Thoracic aorta (tissue), 2 donors: ENCODE measurements at regions not wholly inside any gene's neighbourhood (a gene's known extent, or its start where the extent isn't known, plus 50 kb on each side); places are given as distances from the start of the nearest gene placed in this dataset.

Source experiments
- ATAC-seq: fragments of 150-250 bp; one replicate; pipeline ENCODE4 v1.8.0; 2017; ENCODE audit warnings: low read depth; ENCODE audit not compliant: insufficient number of reproducible peaks, low FRiP score
- DNase-seq: peaks from one replicate; pipeline ENCODE4 v3.0.0-alpha.2; 2020; ENCODE audit warnings: low spot score
- H3K27ac ChIP-seq, 2 donors: fragments of 200-600 bp; sonication (generic); 1 replicate in 1 of 2; 2 replicates in 1 of 2; pipeline ENCODE4 v1.5.1; 2016; ENCODE audit warnings: mild to moderate bottlenecking in 2 of 2, moderate library complexity in 2 of 2
- H3K27me3 ChIP-seq: fragments of 200-600 bp; sonication (generic); replicated peaks from 2 replicates; pipeline ENCODE4 v1.6.0; 2016; ENCODE audit warnings: mild to moderate bottlenecking; ENCODE audit not compliant: insufficient read depth
- H3K36me3 ChIP-seq: fragments of 200-600 bp; sonication (generic); one replicate; pipeline ENCODE4 v1.5.1; 2016
- H3K4me1 ChIP-seq, 2 donors: fragments of 200-600 bp; sonication (generic); 1 replicate in 1 of 2; 2 replicates in 1 of 2; pipeline versions ENCODE4 v1.5.1 to v1.6.0; 2016; ENCODE audit warnings: low read depth in 2 of 2, mild to moderate bottlenecking in 1 of 2; ENCODE audit not compliant: control insufficient read depth in 1 of 2
- H3K4me3 ChIP-seq: fragments of 200-600 bp; sonication (generic); 2 replicates; pipeline ENCODE4 v1.5.1; 2016; ENCODE audit warnings: mild to moderate bottlenecking
- H3K9me3 ChIP-seq: fragments of 200-600 bp; sonication (generic); 2 replicates; pipeline ENCODE4 v1.5.1; 2016
- TF ChIP-seq, protein P1 (sequence below): fragments of 200-600 bp; sonication (generic); IDR thresholded peaks from one replicate; pipeline ENCODE4 v1.5.1; 2019; ENCODE audit warnings: antibody characterized with exemption

DNA sequence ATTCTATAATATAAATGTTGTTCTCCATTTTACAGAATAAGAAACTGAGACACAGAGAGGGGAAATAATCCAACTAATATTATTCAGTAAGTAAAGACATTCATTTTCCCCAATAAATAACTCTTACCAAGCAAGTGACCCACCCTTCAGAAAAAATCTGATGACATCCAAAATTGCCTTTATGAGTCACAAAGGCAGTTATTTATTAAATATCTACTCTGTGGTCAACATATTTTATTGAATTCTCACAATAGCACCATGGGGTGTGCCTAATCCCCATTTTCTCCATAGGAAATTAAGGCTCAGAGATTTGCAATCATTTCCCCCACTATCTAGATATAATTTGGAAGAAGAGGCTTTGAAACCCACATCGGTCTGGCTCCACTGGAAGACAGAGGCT lies 161.5 kb upstream of the ISX start:
- H3K4me1 ChIP-seq: no peaks in the 10 kb centered on the region
- H3K9me3 ChIP-seq: no peaks in the 10 kb centered on the region
- DNase-seq (no peak), ATAC-seq (no peak)
- no peak overlapping the region for H3K27ac ChIP-seq
- H3K36me3 ChIP-seq: no peaks in the 10 kb centered on the region
- no peak overlapping the region for H3K4me3 ChIP-seq
- TF ChIP-seq, protein P1, sequence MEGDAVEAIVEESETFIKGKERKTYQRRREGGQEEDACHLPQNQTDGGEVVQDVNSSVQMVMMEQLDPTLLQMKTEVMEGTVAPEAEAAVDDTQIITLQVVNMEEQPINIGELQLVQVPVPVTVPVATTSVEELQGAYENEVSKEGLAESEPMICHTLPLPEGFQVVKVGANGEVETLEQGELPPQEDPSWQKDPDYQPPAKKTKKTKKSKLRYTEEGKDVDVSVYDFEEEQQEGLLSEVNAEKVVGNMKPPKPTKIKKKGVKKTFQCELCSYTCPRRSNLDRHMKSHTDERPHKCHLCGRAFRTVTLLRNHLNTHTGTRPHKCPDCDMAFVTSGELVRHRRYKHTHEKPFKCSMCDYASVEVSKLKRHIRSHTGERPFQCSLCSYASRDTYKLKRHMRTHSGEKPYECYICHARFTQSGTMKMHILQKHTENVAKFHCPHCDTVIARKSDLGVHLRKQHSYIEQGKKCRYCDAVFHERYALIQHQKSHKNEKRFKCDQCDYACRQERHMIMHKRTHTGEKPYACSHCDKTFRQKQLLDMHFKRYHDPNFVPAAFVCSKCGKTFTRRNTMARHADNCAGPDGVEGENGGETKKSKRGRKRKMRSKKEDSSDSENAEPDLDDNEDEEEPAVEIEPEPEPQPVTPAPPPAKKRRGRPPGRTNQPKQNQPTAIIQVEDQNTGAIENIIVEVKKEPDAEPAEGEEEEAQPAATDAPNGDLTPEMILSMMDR: no peak
- no peaks in the 10 kb centered on the region for H3K27me3 ChIP-seq

DNA sequence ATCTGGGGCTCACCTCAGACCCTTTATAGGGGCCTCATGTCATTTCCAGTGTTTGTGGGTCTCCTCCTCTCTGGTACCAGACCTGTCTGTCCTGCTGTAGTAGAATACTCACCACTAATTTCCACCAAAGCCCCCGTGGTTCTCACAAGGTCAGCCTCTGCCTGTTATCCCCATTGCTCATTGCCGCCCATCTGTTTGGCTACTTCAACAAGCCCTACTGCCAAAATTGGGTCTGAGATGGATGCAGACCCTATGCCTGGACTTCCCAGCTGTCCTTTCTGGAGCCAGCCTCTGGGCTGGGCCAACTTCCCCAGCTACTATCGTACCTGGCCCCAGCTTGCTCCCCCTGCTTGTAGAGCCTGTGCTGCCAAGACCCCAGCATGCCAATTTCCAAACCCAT lies 152.1 kb upstream of the ISX start:
- H3K4me1 ChIP-seq: no peaks in the 10 kb centered on the region
- H3K27ac ChIP-seq: no peak overlapping the region
- TF ChIP-seq, protein P1: no peak
- no peaks in the 10 kb centered on the region for H3K27me3 ChIP-seq
- H3K9me3 ChIP-seq: no peaks in the 10 kb centered on the region
- ATAC-seq: no peak
- no peak overlapping the region for H3K4me3 ChIP-seq
- DNase-seq: no peak
- H3K36me3 ChIP-seq: no peaks in the 10 kb centered on the region

DNA sequence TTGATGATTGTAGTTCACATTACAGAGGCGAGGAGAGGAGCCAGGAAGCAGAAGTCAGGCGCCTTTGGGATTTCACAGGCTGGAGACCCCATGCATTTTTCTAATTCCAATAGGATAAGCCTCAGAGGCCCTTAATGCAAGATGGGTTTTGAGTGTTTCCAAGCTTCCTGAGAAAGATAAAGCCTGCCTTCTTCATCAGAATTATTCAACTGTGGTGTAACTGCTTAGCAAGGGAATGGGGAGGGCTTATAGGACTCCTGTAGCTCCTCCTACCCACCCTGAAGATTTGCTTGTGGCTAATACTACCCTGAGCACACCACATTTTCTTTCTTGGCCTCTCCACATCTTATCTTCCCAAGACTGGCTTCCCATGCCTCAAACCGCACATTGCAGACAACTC lies 151.1 kb upstream of the ISX start:
- H3K36me3 ChIP-seq: no peaks in the 10 kb centered on the region
- no peaks in the 10 kb centered on the region for H3K9me3 ChIP-seq
- no peak overlapping the region for H3K4me3 ChIP-seq
- no peaks in the 10 kb centered on the region for H3K4me1 ChIP-seq
- H3K27me3 ChIP-seq: no peaks in the 10 kb centered on the region
- no peak overlapping the region for H3K27ac ChIP-seq
- TF ChIP-seq, protein P1: no peak
- DNase-seq (no peak), ATAC-seq (no peak)

DNA sequence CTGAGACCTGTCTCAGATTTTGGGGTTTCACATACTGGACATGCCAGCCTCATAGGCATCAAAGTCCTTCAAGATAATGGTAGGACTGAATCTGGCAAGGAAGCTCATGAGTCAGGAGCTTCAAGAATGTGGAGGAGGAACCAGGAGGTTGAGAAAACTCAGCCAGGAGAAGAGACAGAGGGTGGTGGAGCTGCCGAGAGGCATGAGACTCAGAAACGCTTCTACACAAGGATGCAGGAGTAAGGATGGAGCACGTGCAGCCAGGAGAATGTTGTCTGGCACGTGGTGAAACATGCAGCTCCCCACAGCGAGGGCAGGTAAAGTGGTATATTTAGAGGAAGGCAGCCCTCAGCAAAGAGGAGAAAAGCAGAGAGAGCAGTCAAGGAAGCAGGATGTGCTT lies 148.7 kb upstream of the ISX start:
- TF ChIP-seq, protein P1: no peak
- Histone ChIP-seq H3K9me3 (no peaks in the 10 kb centered on the region), H3K27me3 (no peaks in the 10 kb centered on the region), H3K4me1 (no peaks in the 10 kb centered on the region), H3K27ac (no peak overlapping the region), H3K36me3 (no peaks in the 10 kb centered on the region), H3K4me3 (no peak overlapping the region)
- ATAC-seq (no peak), DNase-seq (no peak)

DNA sequence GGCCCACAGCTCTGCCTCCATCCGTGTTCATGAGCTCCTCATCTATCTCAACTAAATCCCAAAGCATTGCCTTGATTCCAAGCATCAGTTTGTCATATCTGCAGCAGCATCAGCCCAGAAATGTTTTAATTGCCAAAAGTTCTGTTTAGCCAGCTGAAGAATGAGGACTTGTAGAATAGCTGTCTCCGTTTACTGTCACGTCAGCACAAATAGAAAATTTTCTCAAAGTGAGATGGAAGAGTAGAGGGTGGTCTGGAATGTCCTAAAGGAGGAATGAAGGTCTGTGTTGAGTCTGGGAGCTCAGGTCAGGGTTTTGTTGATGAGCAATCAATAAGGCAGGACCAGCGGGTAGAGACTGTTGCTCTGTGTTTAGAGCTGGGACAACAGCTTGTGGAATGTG lies 134.9 kb upstream of the ISX start:
- TF ChIP-seq, protein P1: no peak
- no peaks in the 10 kb centered on the region for H3K4me1 ChIP-seq
- H3K27me3 ChIP-seq: no peaks in the 10 kb centered on the region
- no peak for ATAC-seq
- H3K36me3 ChIP-seq: no peaks in the 10 kb centered on the region
- no peak for DNase-seq
- no peak overlapping the region for H3K27ac ChIP-seq
- H3K4me3 ChIP-seq: no peak overlapping the region
- no peaks in the 10 kb centered on the region for H3K9me3 ChIP-seq
